ENCODE measurements at regions not wholly inside any gene's neighbourhood (a gene's known extent, or its start where the extent isn't known, plus 50 kb on each side); places are given as distances from the start of the nearest gene placed in this dataset.
"Not testable (repeated sequence)": the region's sequence is repeated elsewhere in the genome, so short reads cannot be mapped to it uniquely, and the experiment has no call there.

- not testable (repeated sequence) for DNase-seq
Observed at GRCh38 chr3:176016203-176016602, 1157.1 kb downstream of the NAALADL2 start.

GRCh38 chr3:176015228-176015627 lies 1156.1 kb downstream of the NAALADL2 start:
- DNase-seq, result not testable (repeated sequence)

GRCh38 chr3:176009256-176009655 lies 1150.1 kb downstream of the NAALADL2 start:
- no peak for DNase-seq

GRCh38 chr3:176005564-176005963 lies 1146.4 kb downstream of the NAALADL2 start:
- DNase-seq, result no peak

GRCh38 chr3:175989161-175989560 lies 1130.0 kb downstream of the NAALADL2 start:
- DNase-seq, result no peak

GRCh38 chr3:175988401-175988800 lies 1129.3 kb downstream of the NAALADL2 start:
- DNase-seq, result no peak

GRCh38 chr3:175985781-175986180 lies 1126.6 kb downstream of the NAALADL2 start:
- no peak for DNase-seq

- DNase-seq, result no peak
Observed at GRCh38 chr3:175983379-175983778, 1124.2 kb downstream of the NAALADL2 start.

- no peak for DNase-seq
Observed at GRCh38 chr3:175980486-175981090, 1121.5 kb downstream of the NAALADL2 start.

- no peak for DNase-seq
Observed at GRCh38 chr3:175977968-175978752, 1119.0 kb downstream of the NAALADL2 start.

GRCh38 chr3:175969456-175969855 lies 1110.3 kb downstream of the NAALADL2 start:
- no peak for DNase-seq

- no peak for DNase-seq
Observed at GRCh38 chr3:175965036-175965435, 1105.9 kb downstream of the NAALADL2 start.

- no peak for DNase-seq
Observed at GRCh38 chr3:175957427-175957826, 1098.3 kb downstream of the NAALADL2 start.

- no peak for DNase-seq
Observed at GRCh38 chr3:175956964-175957363, 1097.8 kb downstream of the NAALADL2 start.

GRCh38 chr3:175951047-175951694 lies 1092.0 kb downstream of the NAALADL2 start:
- no peak for DNase-seq

- DNase-seq, result no peak
Observed at GRCh38 chr3:175948041-175948440, 1088.9 kb downstream of the NAALADL2 start.

GRCh38 chr3:175941352-175941751 lies 1082.2 kb downstream of the NAALADL2 start:
- no peak for DNase-seq

- DNase-seq, result no peak
Observed at GRCh38 chr3:175940881-175941280, 1081.7 kb downstream of the NAALADL2 start.

- no peak for DNase-seq
Observed at GRCh38 chr3:175940243-175940642, 1081.1 kb downstream of the NAALADL2 start.

- not testable (repeated sequence) for DNase-seq
Observed at GRCh38 chr3:175937367-175937766, 1078.2 kb downstream of the NAALADL2 start.

- DNase-seq, result no peak
Observed at GRCh38 chr3:175932586-175932985, 1073.5 kb downstream of the NAALADL2 start.

GRCh38 chr3:175919133-175919532 lies 1060.0 kb downstream of the NAALADL2 start:
- DNase-seq, result no peak

- DNase-seq, result no peak
Observed at GRCh38 chr3:175916191-175916934, 1057.2 kb downstream of the NAALADL2 start.

All from CD4-positive, alpha-beta T cell treated with Interleukin-10 for 1 hour (primary cell).